ENCODE measurements at regions not wholly inside any gene's neighbourhood (a gene's known extent, or its start where the extent isn't known, plus 50 kb on each side); places are given as distances from the start of the nearest gene placed in this dataset.

DNA sequence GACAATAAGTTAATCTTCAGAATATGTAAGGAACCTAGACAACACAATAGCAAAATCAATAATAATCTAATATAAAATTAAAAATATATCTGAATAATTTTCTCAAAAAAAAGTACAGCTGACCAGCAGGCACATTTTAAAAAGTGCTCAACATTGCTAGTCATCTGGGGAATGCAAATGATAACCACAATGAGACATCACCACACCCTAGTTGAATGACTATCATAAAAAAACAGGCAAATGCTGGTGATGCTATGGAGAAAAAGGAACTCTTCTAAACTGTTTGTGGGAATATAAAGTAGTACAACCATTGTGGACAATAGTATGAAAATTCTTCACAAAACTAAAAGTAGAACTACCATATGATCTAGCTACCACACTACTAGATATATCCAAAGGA, 956.9 kb upstream of the NDST4 start:
- no peak for FAIRE-seq
- intact Hi-C loops (cut with DNase I) = no loop called here
- H3K36me3 ChIP-seq (ENCODE audit: control insufficient read depth in 2 of 3, insufficient read depth in 3 of 3, low read length in 3 of 3) = no peaks in the 10 kb centered on the region

DNA sequence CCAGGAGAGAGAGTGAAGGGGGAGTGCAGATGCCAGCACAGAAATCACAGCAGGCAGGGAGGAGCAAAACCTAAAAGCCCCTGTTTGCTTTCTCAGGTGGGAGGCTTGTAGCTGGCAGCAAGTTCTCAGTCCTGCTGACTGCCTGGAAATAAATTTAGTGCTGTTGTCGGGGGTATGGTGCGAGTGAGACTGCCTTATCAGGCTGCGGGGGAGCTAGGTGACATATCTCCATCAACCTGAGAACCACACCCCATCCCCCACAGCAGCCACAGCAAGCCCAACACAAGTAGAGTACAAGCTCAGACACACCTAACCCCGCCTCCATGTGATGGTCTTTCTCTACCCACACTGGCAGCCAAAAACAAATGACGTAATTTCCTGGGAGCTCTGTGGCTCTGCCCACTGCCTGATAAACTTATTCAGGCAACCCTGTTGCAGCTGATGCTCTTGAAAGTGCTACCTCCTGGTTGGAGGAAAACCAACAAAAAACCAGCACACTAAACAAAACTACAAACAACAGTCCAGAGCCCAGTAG, 953.4 kb upstream of the NDST4 start:
- H3K27me3 ChIP-seq (ENCODE audit: control insufficient read depth, insufficient read depth, low read length) = no peaks in the 10 kb centered on the region
- FAIRE-seq = no peak
- no peaks in the 10 kb centered on the region for H3K4me1 ChIP-seq (ENCODE audit: control insufficient read depth in 2 of 3, insufficient read depth in 2 of 3, low read depth in 1 of 3, low read length in 3 of 3)
- intact Hi-C loops (cut with DNase I) = no loop called here
- DNase-seq = no peak
- TF ChIP-seq, protein P1, sequence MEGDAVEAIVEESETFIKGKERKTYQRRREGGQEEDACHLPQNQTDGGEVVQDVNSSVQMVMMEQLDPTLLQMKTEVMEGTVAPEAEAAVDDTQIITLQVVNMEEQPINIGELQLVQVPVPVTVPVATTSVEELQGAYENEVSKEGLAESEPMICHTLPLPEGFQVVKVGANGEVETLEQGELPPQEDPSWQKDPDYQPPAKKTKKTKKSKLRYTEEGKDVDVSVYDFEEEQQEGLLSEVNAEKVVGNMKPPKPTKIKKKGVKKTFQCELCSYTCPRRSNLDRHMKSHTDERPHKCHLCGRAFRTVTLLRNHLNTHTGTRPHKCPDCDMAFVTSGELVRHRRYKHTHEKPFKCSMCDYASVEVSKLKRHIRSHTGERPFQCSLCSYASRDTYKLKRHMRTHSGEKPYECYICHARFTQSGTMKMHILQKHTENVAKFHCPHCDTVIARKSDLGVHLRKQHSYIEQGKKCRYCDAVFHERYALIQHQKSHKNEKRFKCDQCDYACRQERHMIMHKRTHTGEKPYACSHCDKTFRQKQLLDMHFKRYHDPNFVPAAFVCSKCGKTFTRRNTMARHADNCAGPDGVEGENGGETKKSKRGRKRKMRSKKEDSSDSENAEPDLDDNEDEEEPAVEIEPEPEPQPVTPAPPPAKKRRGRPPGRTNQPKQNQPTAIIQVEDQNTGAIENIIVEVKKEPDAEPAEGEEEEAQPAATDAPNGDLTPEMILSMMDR (IDR thresholded peaks at IDR 0.05; ENCODE audit: borderline replicate concordance, extremely low read depth, insufficient read depth) = no peak
- no peaks in the 10 kb centered on the region for H3K36me3 ChIP-seq (ENCODE audit: control insufficient read depth in 2 of 3, insufficient read depth in 3 of 3, low read length in 3 of 3)
- no peak overlapping the region for H3K27ac ChIP-seq (ENCODE audit: low read depth in 2 of 2, low read length in 2 of 2)
- no peak overlapping the region for H3K4me3 ChIP-seq (ENCODE audit: low read length in 3 of 3)
- H3K9me3 ChIP-seq (ENCODE audit: control insufficient read depth in 2 of 3, insufficient read depth in 1 of 3, low read length in 3 of 3) = no peaks in the 10 kb centered on the region
- H3K9ac ChIP-seq (ENCODE audit: low read length in 3 of 3) = no peak overlapping the region

More for the DNA sequence above, 956.9 kb upstream of the NDST4 start:
- Histone ChIP-seq H3K4me1 (ENCODE audit: control insufficient read depth in 2 of 3, insufficient read depth in 2 of 3, low read depth in 1 of 3, low read length in 3 of 3) (no peaks in the 10 kb centered on the region), H3K9me3 (ENCODE audit: control insufficient read depth in 2 of 3, insufficient read depth in 1 of 3, low read length in 3 of 3) (no peaks in the 10 kb centered on the region), H3K4me3 (ENCODE audit: low read length in 3 of 3) (no peak overlapping the region), H3K9ac (ENCODE audit: low read length in 3 of 3) (no peak overlapping the region), H3K27me3 (ENCODE audit: control insufficient read depth, insufficient read depth, low read length) (no peaks in the 10 kb centered on the region), H3K27ac (ENCODE audit: low read depth in 2 of 2, low read length in 2 of 2) (no peak overlapping the region)
- no peak for DNase-seq
- TF ChIP-seq, protein P1 (IDR thresholded peaks at IDR 0.05; ENCODE audit: borderline replicate concordance, extremely low read depth, insufficient read depth) = no peak

DNA sequence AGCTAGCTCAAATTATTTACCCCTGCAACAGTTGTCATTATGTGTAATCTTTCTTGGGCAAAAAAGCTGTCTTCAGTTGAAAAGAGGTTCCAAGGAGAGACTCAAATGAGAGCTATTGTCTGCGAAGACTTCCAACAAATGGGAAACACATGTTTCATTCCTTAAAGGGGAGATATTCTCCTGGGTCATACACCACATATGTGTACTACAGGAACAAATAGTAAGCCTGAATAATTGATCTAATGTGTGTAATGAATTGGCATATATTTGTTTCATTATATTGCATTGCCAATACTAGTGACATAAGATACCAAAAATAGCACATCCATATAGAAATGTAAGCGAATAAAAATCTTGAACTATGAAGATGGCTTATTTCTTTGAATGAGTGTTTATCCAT, 950.9 kb upstream of the NDST4 start:
- Histone ChIP-seq H3K36me3 (ENCODE audit: control insufficient read depth in 2 of 3, insufficient read depth in 3 of 3, low read length in 3 of 3) (no peaks in the 10 kb centered on the region), H3K4me3 (ENCODE audit: low read length in 3 of 3) (no peak overlapping the region), H3K9ac (ENCODE audit: low read length in 3 of 3) (no peak overlapping the region), H3K4me1 (ENCODE audit: control insufficient read depth in 2 of 3, insufficient read depth in 2 of 3, low read depth in 1 of 3, low read length in 3 of 3) (no peaks in the 10 kb centered on the region), H3K27ac (ENCODE audit: low read depth in 2 of 2, low read length in 2 of 2) (no peak overlapping the region), H3K27me3 (ENCODE audit: control insufficient read depth, insufficient read depth, low read length) (no peaks in the 10 kb centered on the region), H3K9me3 (ENCODE audit: control insufficient read depth in 2 of 3, insufficient read depth in 1 of 3, low read length in 3 of 3) (no peaks in the 10 kb centered on the region)
- DNase-seq = no peak
- intact Hi-C loops (cut with DNase I) = no loop called here
- FAIRE-seq = no peak
- TF ChIP-seq, protein P1 (IDR thresholded peaks at IDR 0.05; ENCODE audit: borderline replicate concordance, extremely low read depth, insufficient read depth) = no peak

DNA sequence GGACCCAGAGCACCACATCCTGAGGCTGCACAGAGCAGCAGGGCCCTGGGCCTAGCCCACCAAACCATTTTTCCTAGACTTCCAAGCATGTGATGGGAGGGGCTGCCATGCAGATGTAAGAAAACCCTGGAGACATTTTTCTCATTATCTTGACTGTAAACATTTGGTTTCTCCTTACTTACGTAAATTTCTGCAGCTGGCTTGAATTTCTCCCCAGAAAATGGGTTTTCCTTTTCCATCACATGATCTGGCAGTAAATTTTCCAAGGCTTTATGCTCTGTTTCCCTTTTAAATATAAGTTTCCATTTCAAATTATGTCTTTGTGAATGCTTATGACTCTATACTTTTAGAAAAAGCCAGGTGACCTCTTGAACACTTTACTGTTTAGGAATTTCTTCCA, 945.9 kb upstream of the NDST4 start:
- no peaks in the 10 kb centered on the region for H3K4me1 ChIP-seq (ENCODE audit: control insufficient read depth in 2 of 3, insufficient read depth in 2 of 3, low read depth in 1 of 3, low read length in 3 of 3)
- intact Hi-C loops (cut with DNase I) = no loop called here
- no peak overlapping the region for H3K4me3 ChIP-seq (ENCODE audit: low read length in 3 of 3)
- H3K9me3 ChIP-seq (ENCODE audit: control insufficient read depth in 2 of 3, insufficient read depth in 1 of 3, low read length in 3 of 3) = no peaks in the 10 kb centered on the region
- no peaks in the 10 kb centered on the region for H3K27me3 ChIP-seq (ENCODE audit: control insufficient read depth, insufficient read depth, low read length)
- H3K27ac ChIP-seq (ENCODE audit: low read depth in 2 of 2, low read length in 2 of 2) = no peak overlapping the region
- TF ChIP-seq, protein P1 (IDR thresholded peaks at IDR 0.05; ENCODE audit: borderline replicate concordance, extremely low read depth, insufficient read depth) = no peak
- no peaks in the 10 kb centered on the region for H3K36me3 ChIP-seq (ENCODE audit: control insufficient read depth in 2 of 3, insufficient read depth in 3 of 3, low read length in 3 of 3)
- DNase-seq = no peak
- FAIRE-seq = no peak
- no peak overlapping the region for H3K9ac ChIP-seq (ENCODE audit: low read length in 3 of 3)

Measured in kidney (tissue), 13 donors.